SK-N-SH treated with all-trans-retinoic acid at 6 μM for 48 hours (cell line): ENCODE measurements at regions not wholly inside any gene's neighbourhood (a gene's known extent, or its start where the extent isn't known, plus 50 kb on each side); places are given as distances from the start of the nearest gene placed in this dataset.
"Not testable (repeated sequence)": the region's sequence is repeated elsewhere in the genome, so short reads cannot be mapped to it uniquely, and the experiment has no call there.

ENCODE experiments used
- TCF4 ChIP-seq: fragments of 250-450 bp; sonication (Bioruptor Pico); IDR thresholded peaks from 2 replicates; pipeline ENCODE4 v1.8.0; 2021; ENCODE audit warnings: mild to moderate bottlenecking, moderate library complexity, borderline replicate concordance
- ZNF8 ChIP-seq: fragments of 450-650 bp; formaldehyde crosslinking; IDR thresholded peaks from 2 replicates; pipeline ENCODE4 v1.5.0; 2020; ENCODE audit warnings: mild to moderate bottlenecking, moderate library complexity

- TF ChIP-seq TCF4, ZNF8 (CRISPR knock-in tag): not testable (repeated sequence)
Measured at GRCh38 chr6:19256123-19256522, 581.0 kb upstream of the ID4 start.
